ENCODE measurements at regions not wholly inside any gene's neighbourhood (a gene's known extent, or its start where the extent isn't known, plus 50 kb on each side); places are given as distances from the start of the nearest gene placed in this dataset.

- no peak for TF ChIP-seq POLR2A (IDR thresholded peaks at IDR 0.05)
- TF ChIP-seq, protein P1, sequence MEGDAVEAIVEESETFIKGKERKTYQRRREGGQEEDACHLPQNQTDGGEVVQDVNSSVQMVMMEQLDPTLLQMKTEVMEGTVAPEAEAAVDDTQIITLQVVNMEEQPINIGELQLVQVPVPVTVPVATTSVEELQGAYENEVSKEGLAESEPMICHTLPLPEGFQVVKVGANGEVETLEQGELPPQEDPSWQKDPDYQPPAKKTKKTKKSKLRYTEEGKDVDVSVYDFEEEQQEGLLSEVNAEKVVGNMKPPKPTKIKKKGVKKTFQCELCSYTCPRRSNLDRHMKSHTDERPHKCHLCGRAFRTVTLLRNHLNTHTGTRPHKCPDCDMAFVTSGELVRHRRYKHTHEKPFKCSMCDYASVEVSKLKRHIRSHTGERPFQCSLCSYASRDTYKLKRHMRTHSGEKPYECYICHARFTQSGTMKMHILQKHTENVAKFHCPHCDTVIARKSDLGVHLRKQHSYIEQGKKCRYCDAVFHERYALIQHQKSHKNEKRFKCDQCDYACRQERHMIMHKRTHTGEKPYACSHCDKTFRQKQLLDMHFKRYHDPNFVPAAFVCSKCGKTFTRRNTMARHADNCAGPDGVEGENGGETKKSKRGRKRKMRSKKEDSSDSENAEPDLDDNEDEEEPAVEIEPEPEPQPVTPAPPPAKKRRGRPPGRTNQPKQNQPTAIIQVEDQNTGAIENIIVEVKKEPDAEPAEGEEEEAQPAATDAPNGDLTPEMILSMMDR (IDR thresholded peaks at IDR 0.05), result no peak
Observed at GRCh38 chr20:24376311-24377099, 92.9 kb upstream of the SYNDIG1 start.

All from Peyer's patch (tissue), 4 donors.